Left ventricle myocardium inferior (tissue), 1 donor: ENCODE measurements at regions not wholly inside any gene's neighbourhood (a gene's known extent, or its start where the extent isn't known, plus 50 kb on each side); places are given as distances from the start of the nearest gene placed in this dataset.

Source experiments
- DNase-seq: peaks from one replicate; pipeline ENCODE4 v3.0.0-alpha.2; 2020
- H3K27ac ChIP-seq: fragments of 200-600 bp; replicated peaks from 2 replicates; pipeline ENCODE4 v1.8.0; 2021
- H3K27me3 ChIP-seq: fragments of 200-600 bp; 2 replicates; pipeline ENCODE4 v1.8.0; 2021; ENCODE audit warnings: low read depth
- H3K36me3 ChIP-seq: fragments of 200-600 bp; 2 replicates; pipeline ENCODE4 v1.8.0; 2021
- H3K4me1 ChIP-seq: fragments of 200-600 bp; 2 replicates; pipeline ENCODE4 v1.8.0; 2021
- H3K4me3 ChIP-seq: fragments of 200-600 bp; 2 replicates; pipeline ENCODE4 v1.8.0; 2021; ENCODE audit warnings: mild to moderate bottlenecking, moderate library complexity
- H3K9me3 ChIP-seq: fragments of 200-600 bp; replicated peaks from 2 replicates; pipeline ENCODE4 v1.8.0; 2021
- intact Hi-C: fragments of 100-400 bp; cut with micrococcal nuclease; formaldehyde crosslinking; loops from one replicate; pipeline ENCODE4 v1.11.0; 2022
- TF ChIP-seq, protein P1 (sequence below): fragments of 200-600 bp; IDR thresholded peaks from 2 replicates; pipeline ENCODE4 v1.8.0; 2021; ENCODE audit warnings: antibody characterized with exemption, mild to moderate bottlenecking, borderline replicate concordance
- donor health status: DM: no; HTN: yes; CAD: no; lungs with severe emphysema.

DNA sequence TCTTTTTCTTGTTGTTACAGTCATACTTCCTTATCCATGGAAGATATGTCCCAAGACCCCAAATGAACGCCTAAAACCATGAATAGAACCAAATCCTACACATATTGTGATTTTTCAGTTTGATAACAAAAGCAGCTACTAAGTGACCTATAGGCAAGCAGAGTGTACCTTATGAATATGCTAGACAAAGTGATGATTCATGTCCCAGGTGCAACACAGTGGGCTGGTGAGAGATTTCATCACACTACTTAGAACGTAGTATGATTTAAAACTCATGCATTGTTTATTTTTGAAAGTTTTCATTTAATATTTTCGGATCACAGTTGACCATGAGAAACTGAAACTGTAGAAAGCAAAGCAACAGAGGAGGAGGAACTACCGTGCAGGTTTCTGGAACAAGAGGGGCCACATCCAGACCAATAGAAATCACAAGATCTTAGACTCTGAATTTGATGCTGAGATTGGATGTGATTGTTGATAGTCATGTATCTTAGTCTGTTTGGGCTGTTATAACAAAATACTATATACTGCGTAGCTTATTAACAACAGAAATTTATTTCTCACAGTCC is 470.8 kb upstream of the VRK2 start:
- Histone ChIP-seq H3K27ac (no peak overlapping the region), H3K36me3 (no peaks in the 10 kb centered on the region), H3K4me3 (no peak overlapping the region), H3K27me3 (no peaks in the 10 kb centered on the region), H3K4me1 (no peaks in the 10 kb centered on the region), H3K9me3 (no peaks in the 10 kb centered on the region)
- TF ChIP-seq, protein P1, sequence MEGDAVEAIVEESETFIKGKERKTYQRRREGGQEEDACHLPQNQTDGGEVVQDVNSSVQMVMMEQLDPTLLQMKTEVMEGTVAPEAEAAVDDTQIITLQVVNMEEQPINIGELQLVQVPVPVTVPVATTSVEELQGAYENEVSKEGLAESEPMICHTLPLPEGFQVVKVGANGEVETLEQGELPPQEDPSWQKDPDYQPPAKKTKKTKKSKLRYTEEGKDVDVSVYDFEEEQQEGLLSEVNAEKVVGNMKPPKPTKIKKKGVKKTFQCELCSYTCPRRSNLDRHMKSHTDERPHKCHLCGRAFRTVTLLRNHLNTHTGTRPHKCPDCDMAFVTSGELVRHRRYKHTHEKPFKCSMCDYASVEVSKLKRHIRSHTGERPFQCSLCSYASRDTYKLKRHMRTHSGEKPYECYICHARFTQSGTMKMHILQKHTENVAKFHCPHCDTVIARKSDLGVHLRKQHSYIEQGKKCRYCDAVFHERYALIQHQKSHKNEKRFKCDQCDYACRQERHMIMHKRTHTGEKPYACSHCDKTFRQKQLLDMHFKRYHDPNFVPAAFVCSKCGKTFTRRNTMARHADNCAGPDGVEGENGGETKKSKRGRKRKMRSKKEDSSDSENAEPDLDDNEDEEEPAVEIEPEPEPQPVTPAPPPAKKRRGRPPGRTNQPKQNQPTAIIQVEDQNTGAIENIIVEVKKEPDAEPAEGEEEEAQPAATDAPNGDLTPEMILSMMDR = no peak
- intact Hi-C loops = no loop called here
- no peak for DNase-seq

DNA sequence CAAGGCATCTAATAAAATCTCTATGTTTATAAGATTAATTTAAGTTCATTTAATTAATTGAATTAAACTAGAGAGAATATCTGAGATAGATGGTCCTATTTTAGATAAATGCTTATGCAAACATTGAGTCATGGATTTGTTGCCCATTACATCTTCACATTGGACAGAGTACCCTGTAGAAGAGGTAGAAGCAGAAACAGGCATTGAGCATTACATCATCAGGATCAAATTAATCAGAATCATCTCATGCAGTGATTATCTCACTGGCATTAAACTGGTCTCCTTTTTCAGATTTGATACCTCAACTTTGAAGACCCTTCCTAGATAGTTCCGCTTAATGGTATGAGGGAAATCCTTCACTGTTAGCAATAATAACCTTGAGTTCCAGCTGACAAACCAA is 469.6 kb upstream of the VRK2 start:
- Histone ChIP-seq H3K27ac (no peak overlapping the region), H3K4me3 (no peak overlapping the region), H3K27me3 (no peaks in the 10 kb centered on the region), H3K4me1 (no peaks in the 10 kb centered on the region), H3K9me3 (no peaks in the 10 kb centered on the region), H3K36me3 (no peaks in the 10 kb centered on the region)
- DNase-seq = no peak
- intact Hi-C loops = no loop called here
- TF ChIP-seq, protein P1 = no peak

DNA sequence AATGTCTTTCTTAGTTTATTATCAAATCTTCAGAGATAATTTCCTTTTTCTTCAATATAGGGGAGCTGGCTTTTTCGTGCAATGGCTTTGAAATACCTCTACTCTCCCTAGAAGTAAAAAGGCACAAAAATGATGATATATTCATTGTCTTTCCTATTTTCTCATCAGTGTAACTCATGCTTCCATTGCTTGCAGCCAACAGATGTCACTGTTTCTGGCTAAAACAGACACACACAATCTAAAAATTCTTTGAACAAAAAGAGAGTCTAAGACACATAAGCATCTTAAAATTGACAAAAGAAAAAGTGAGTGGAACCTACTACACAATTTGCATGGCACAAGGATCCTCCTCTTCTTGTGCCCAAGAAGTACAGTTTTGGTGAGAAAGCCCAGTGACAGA is 448.7 kb upstream of the VRK2 start:
- H3K4me1 ChIP-seq = no peaks in the 10 kb centered on the region
- no peak overlapping the region for H3K27ac ChIP-seq
- no peaks in the 10 kb centered on the region for H3K27me3 ChIP-seq
- no peaks in the 10 kb centered on the region for H3K36me3 ChIP-seq
- no peak for DNase-seq
- TF ChIP-seq, protein P1 = no peak
- no peak overlapping the region for H3K4me3 ChIP-seq
- H3K9me3 ChIP-seq = peaks cover 5% of the 10 kb centered on the region
- intact Hi-C loops = no loop called here

DNA sequence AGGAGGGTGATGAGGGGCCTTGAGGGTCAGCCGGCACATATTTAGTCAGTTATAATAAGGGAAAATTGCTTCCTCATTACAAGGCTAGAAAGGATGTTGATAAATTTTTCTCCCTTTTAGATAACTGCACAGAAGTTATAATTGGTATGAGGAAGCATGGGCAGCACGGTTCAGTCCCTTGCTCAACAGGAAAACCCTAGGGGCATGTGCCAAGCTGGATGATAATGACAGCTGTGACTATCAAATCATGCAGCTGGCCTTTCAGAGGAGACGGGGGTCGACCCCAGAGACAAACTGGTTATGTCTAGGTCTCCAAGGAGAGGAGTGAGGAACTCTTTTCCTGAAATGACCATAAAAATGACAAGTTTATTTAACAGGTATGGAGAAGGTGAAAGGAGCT is 448.1 kb upstream of the VRK2 start:
- intact Hi-C loops = no loop called here
- no peak for DNase-seq
- H3K9me3 ChIP-seq = no peaks in the 10 kb centered on the region
- TF ChIP-seq, protein P1 = no peak
- no peaks in the 10 kb centered on the region for H3K4me1 ChIP-seq
- H3K27me3 ChIP-seq = no peaks in the 10 kb centered on the region
- no peak overlapping the region for H3K4me3 ChIP-seq
- no peak overlapping the region for H3K27ac ChIP-seq
- no peaks in the 10 kb centered on the region for H3K36me3 ChIP-seq

DNA sequence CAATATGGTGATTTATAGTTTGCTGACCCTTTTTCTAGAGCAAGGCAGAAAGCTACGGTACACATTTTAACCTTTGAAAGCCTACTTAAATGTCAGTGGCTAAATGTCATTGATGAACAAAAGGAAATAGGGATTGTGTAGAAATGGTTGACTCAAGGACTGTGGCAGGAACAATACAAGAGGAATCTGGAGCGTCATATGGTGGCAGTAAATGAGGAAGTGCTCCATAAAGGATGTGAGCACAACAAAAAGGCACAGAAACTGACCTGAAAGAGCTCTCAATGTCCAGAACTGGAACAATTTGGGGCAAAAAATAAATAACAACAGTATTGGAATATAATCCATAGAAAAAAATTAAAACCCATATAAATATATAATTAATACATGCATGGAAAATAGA is 443.9 kb upstream of the VRK2 start:
- Histone ChIP-seq H3K36me3 (no peaks in the 10 kb centered on the region), H3K27me3 (no peaks in the 10 kb centered on the region)

More for the DNA sequence above, 443.9 kb upstream of the VRK2 start:
- Histone ChIP-seq H3K4me3 (no peak overlapping the region), H3K9me3 (peaks cover 8% of the 10 kb centered on the region), H3K27ac (no peak overlapping the region), H3K4me1 (no peaks in the 10 kb centered on the region)
- no peak for DNase-seq
- TF ChIP-seq, protein P1 = no peak
- intact Hi-C loops = no loop called here
